ENCODE measurements at regions not wholly inside any gene's neighbourhood (a gene's known extent, or its start where the extent isn't known, plus 50 kb on each side); places are given as distances from the start of the nearest gene placed in this dataset.

GRCh38 chr3:154662851-154663250 is 232.9 kb upstream of the GPR149 start:
- H3K27me3 ChIP-seq = no peaks in the 10 kb centered on the region
- H3K36me3 ChIP-seq = no peaks in the 10 kb centered on the region
- no peak overlapping the region for H3K4me3 ChIP-seq
- H3K4me1 ChIP-seq = no peaks in the 10 kb centered on the region
- ATAC-seq = no peak
- no peaks in the 10 kb centered on the region for H3K9me3 ChIP-seq
- TF ChIP-seq EP300 (IDR thresholded peaks at IDR 0.05) (no peak), POLR2AphosphoS5 (IDR thresholded peaks at IDR 0.05) (no peak), POLR2A (IDR thresholded peaks at IDR 0.05) (no peak), CTCF (IDR thresholded peaks at IDR 0.05) (no peak)
- WGBS, 2 donors (ENCODE audit: low coverage in 1 of 2) = 73 to 77% methylated on average over 3 of the region's 3 CpGs
- no peak overlapping the region for H3K27ac ChIP-seq

- Histone ChIP-seq H3K9me3 (no peaks in the 10 kb centered on the region), H3K4me1 (no peaks in the 10 kb centered on the region), H3K4me3 (no peak overlapping the region), H3K36me3 (no peaks in the 10 kb centered on the region), H3K27me3 (no peaks in the 10 kb centered on the region), H3K27ac (no peak overlapping the region)
- no peak for ATAC-seq
- no peak for TF ChIP-seq POLR2AphosphoS5 (IDR thresholded peaks at IDR 0.05)
- TF ChIP-seq EP300 (IDR thresholded peaks at IDR 0.05) = no peak
- TF ChIP-seq POLR2A (IDR thresholded peaks at IDR 0.05) = no peak
- TF ChIP-seq CTCF (IDR thresholded peaks at IDR 0.05) = no peak
- 45 to 65% methylated on average over 2 of the region's 2 CpGs for WGBS, 2 donors (ENCODE audit: low coverage in 1 of 2)
Observed at GRCh38 chr3:154660811-154661210, 230.8 kb upstream of the GPR149 start.

GRCh38 chr3:154658000-154658399 is 228.0 kb upstream of the GPR149 start:
- Histone ChIP-seq H3K36me3 (no peaks in the 10 kb centered on the region), H3K9me3 (no peaks in the 10 kb centered on the region), H3K27me3 (no peaks in the 10 kb centered on the region), H3K27ac (no peak overlapping the region), H3K4me3 (no peak overlapping the region), H3K4me1 (no peaks in the 10 kb centered on the region)
- no peak for TF ChIP-seq POLR2A (IDR thresholded peaks at IDR 0.05)
- no peak for TF ChIP-seq POLR2AphosphoS5 (IDR thresholded peaks at IDR 0.05)
- TF ChIP-seq EP300 (IDR thresholded peaks at IDR 0.05) = no peak
- no peak for TF ChIP-seq CTCF (IDR thresholded peaks at IDR 0.05)
- ATAC-seq = no peak

GRCh38 chr3:154657218-154657617 is 227.2 kb upstream of the GPR149 start:
- WGBS, 2 donors (ENCODE audit: low coverage in 1 of 2) = 55 to 61% methylated on average over 4 of the region's 4 CpGs
- no peaks in the 10 kb centered on the region for H3K4me1 ChIP-seq
- H3K36me3 ChIP-seq = no peaks in the 10 kb centered on the region
- H3K27ac ChIP-seq = no peak overlapping the region
- TF ChIP-seq POLR2AphosphoS5 (IDR thresholded peaks at IDR 0.05) = no peak
- no peak for ATAC-seq
- H3K4me3 ChIP-seq = no peak overlapping the region
- H3K9me3 ChIP-seq = no peaks in the 10 kb centered on the region
- H3K27me3 ChIP-seq = no peaks in the 10 kb centered on the region

GRCh38 chr3:154656486-154656885 is 226.5 kb upstream of the GPR149 start:
- no peak overlapping the region for H3K27ac ChIP-seq
- H3K27me3 ChIP-seq = no peaks in the 10 kb centered on the region
- H3K9me3 ChIP-seq = no peaks in the 10 kb centered on the region
- no peaks in the 10 kb centered on the region for H3K4me1 ChIP-seq
- H3K4me3 ChIP-seq = no peak overlapping the region
- ATAC-seq = no peak
- H3K36me3 ChIP-seq = no peaks in the 10 kb centered on the region
- TF ChIP-seq CTCF (IDR thresholded peaks at IDR 0.05) = no peak
- no peak for TF ChIP-seq POLR2AphosphoS5 (IDR thresholded peaks at IDR 0.05)
- no peak for TF ChIP-seq POLR2A (IDR thresholded peaks at IDR 0.05)
- no peak for TF ChIP-seq EP300 (IDR thresholded peaks at IDR 0.05)
- WGBS, 2 donors (ENCODE audit: low coverage in 1 of 2) = 67 to 73% methylated on average over 2 to 3 of the region's 3 CpGs

- TF ChIP-seq POLR2AphosphoS5 (IDR thresholded peaks at IDR 0.05) = no peak
- TF ChIP-seq EP300 (IDR thresholded peaks at IDR 0.05) = no peak
- TF ChIP-seq POLR2A (IDR thresholded peaks at IDR 0.05) = no peak
- no peak for TF ChIP-seq CTCF (IDR thresholded peaks at IDR 0.05)
- ATAC-seq = no peak
- no peaks in the 10 kb centered on the region for H3K27me3 ChIP-seq
- H3K27ac ChIP-seq = no peak overlapping the region
- 78 to 92% methylated on average over 2 of the region's 2 CpGs for WGBS, 2 donors (ENCODE audit: low coverage in 1 of 2)
- no peaks in the 10 kb centered on the region for H3K4me1 ChIP-seq
- no peak overlapping the region for H3K4me3 ChIP-seq
- no peaks in the 10 kb centered on the region for H3K9me3 ChIP-seq
- no peaks in the 10 kb centered on the region for H3K36me3 ChIP-seq
Observed at GRCh38 chr3:154642145-154642544, 212.2 kb upstream of the GPR149 start.
